ENCODE measurements at regions not wholly inside any gene's neighbourhood (a gene's known extent, or its start where the extent isn't known, plus 50 kb on each side); places are given as distances from the start of the nearest gene placed in this dataset.
A peak's percentile ranks its signal among the peaks of the same experiment; 100 is the strongest.

- no peak overlapping the region for H3K27ac Mint-ChIP-seq (ENCODE audit: unreplicated experiment)
- no peaks in the 10 kb centered on the region for H3K79me2 ChIP-seq (ENCODE audit: insufficient read depth, low read length)
- no peak for FAIRE-seq
- no peaks in the 10 kb centered on the region for H3K4me1 Mint-ChIP-seq (ENCODE audit: low read depth, unreplicated experiment)
- H3K27me3 ChIP-seq (ENCODE audit: insufficient read depth, low read length), result peaks cover 3% of the 10 kb centered on the region
- H3K4me3 Mint-ChIP-seq (ENCODE audit: unreplicated experiment), result no peak overlapping the region
- peaks cover 8% of the 10 kb centered on the region for H3K9me3 Mint-ChIP-seq (ENCODE audit: unreplicated experiment)
- H3K9me3 ChIP-seq (ENCODE audit: insufficient read depth, low read depth, low read length), result no peaks in the 10 kb centered on the region
- H3K4me2 ChIP-seq (ENCODE audit: low read length), result no peak overlapping the region
- H3K9ac ChIP-seq (ENCODE audit: low read length), result no peak overlapping the region
- H3K36me3 Mint-ChIP-seq (ENCODE audit: low read depth, unreplicated experiment), result no peaks in the 10 kb centered on the region
- H3K4me3 ChIP-seq (ENCODE audit: insufficient read depth, low read depth, low read length), result no peak overlapping the region
- H3K27me3 Mint-ChIP-seq (ENCODE audit: low read depth, unreplicated experiment), result peaks cover 12% of the 10 kb centered on the region
- H3K27ac ChIP-seq (ENCODE audit: low read depth, low read length), result no peak overlapping the region
- H3K36me3 ChIP-seq (ENCODE audit: insufficient read depth, low read length), result no peaks in the 10 kb centered on the region
- no peak overlapping the region for H2AFZ ChIP-seq (ENCODE audit: low read depth, low read length)
- no peak for TF ChIP-seq EZH2 (IDR thresholded peaks at IDR 0.05; ENCODE audit: insufficient read depth, low read length)
- no peak for TF ChIP-seq CTCF (IDR thresholded peaks at IDR 0.05; ENCODE audit: insufficient read depth, low read depth, low read length)
- no peaks in the 10 kb centered on the region for H3K4me1 ChIP-seq (ENCODE audit: insufficient read depth, low read length)
- no peaks in the 10 kb centered on the region for H4K20me1 ChIP-seq (ENCODE audit: insufficient read depth, low read length)
- DNase-seq (ENCODE audit: low read depth), result peak; percentile 27
Observed at GRCh38 chr3:65252266-65252665, 564.5 kb upstream of the ADAMTS9 start.

- TF ChIP-seq CTCF (IDR thresholded peaks at IDR 0.05; ENCODE audit: insufficient read depth, low read depth, low read length), result no peak
- TF ChIP-seq EZH2 (IDR thresholded peaks at IDR 0.05; ENCODE audit: insufficient read depth, low read length), result no peak
- Histone ChIP-seq H3K9ac (ENCODE audit: low read length) (no peak overlapping the region), H3K4me3 (ENCODE audit: insufficient read depth, low read depth, low read length) (no peak overlapping the region), H3K27me3 (ENCODE audit: insufficient read depth, low read length) (peaks cover 3% of the 10 kb centered on the region), H3K9me3 (ENCODE audit: insufficient read depth, low read depth, low read length) (no peaks in the 10 kb centered on the region), H3K4me2 (ENCODE audit: low read length) (no peak overlapping the region), H4K20me1 (ENCODE audit: insufficient read depth, low read length) (no peaks in the 10 kb centered on the region), H3K36me3 (ENCODE audit: insufficient read depth, low read length) (no peaks in the 10 kb centered on the region), H3K79me2 (ENCODE audit: insufficient read depth, low read length) (no peaks in the 10 kb centered on the region), H2AFZ (ENCODE audit: low read depth, low read length) (no peak overlapping the region), H3K27ac (ENCODE audit: low read depth, low read length) (no peak overlapping the region), H3K4me1 (ENCODE audit: insufficient read depth, low read length) (no peaks in the 10 kb centered on the region)
- Mint-ChIP-seq H3K4me1 (ENCODE audit: low read depth, unreplicated experiment) (no peaks in the 10 kb centered on the region), H3K9me3 (ENCODE audit: unreplicated experiment) (peaks cover 8% of the 10 kb centered on the region), H3K27ac (ENCODE audit: unreplicated experiment) (no peak overlapping the region), H3K27me3 (ENCODE audit: low read depth, unreplicated experiment) (peaks cover 12% of the 10 kb centered on the region), H3K36me3 (ENCODE audit: low read depth, unreplicated experiment) (no peaks in the 10 kb centered on the region), H3K4me3 (ENCODE audit: unreplicated experiment) (no peak overlapping the region)
- DNase-seq (ENCODE audit: low read depth) (no peak), FAIRE-seq (no peak)
Observed at GRCh38 chr3:65251375-65251774, 563.6 kb upstream of the ADAMTS9 start.

GRCh38 chr3:65246561-65246960 is 558.8 kb upstream of the ADAMTS9 start:
- Mint-ChIP-seq H3K27ac (ENCODE audit: unreplicated experiment) (no peak overlapping the region), H3K4me1 (ENCODE audit: low read depth, unreplicated experiment) (no peaks in the 10 kb centered on the region), H3K4me3 (ENCODE audit: unreplicated experiment) (no peak overlapping the region), H3K36me3 (ENCODE audit: low read depth, unreplicated experiment) (no peaks in the 10 kb centered on the region), H3K27me3 (ENCODE audit: low read depth, unreplicated experiment) (peaks cover 12% of the 10 kb centered on the region), H3K9me3 (ENCODE audit: unreplicated experiment) (peaks cover 3% of the 10 kb centered on the region)
- H3K4me1 ChIP-seq (ENCODE audit: insufficient read depth, low read length), result no peaks in the 10 kb centered on the region
- H3K79me2 ChIP-seq (ENCODE audit: insufficient read depth, low read length), result no peaks in the 10 kb centered on the region
- no peaks in the 10 kb centered on the region for H3K9me3 ChIP-seq (ENCODE audit: insufficient read depth, low read depth, low read length)
- no peak for FAIRE-seq
- H3K27me3 ChIP-seq (ENCODE audit: insufficient read depth, low read length), result peaks cover 3% of the 10 kb centered on the region
- H3K27ac ChIP-seq (ENCODE audit: low read depth, low read length), result no peak overlapping the region
- no peaks in the 10 kb centered on the region for H4K20me1 ChIP-seq (ENCODE audit: insufficient read depth, low read length)
- no peaks in the 10 kb centered on the region for H3K36me3 ChIP-seq (ENCODE audit: insufficient read depth, low read length)
- no peak overlapping the region for H2AFZ ChIP-seq (ENCODE audit: low read depth, low read length)
- TF ChIP-seq CTCF (IDR thresholded peaks at IDR 0.05; ENCODE audit: insufficient read depth, low read depth, low read length) (no peak), EZH2 (IDR thresholded peaks at IDR 0.05; ENCODE audit: insufficient read depth, low read length) (no peak)
- H3K4me3 ChIP-seq (ENCODE audit: insufficient read depth, low read depth, low read length), result no peak overlapping the region
- H3K9ac ChIP-seq (ENCODE audit: low read length), result no peak overlapping the region
- peak; percentile 5 for DNase-seq (ENCODE audit: low read depth)
- no peak overlapping the region for H3K4me2 ChIP-seq (ENCODE audit: low read length)
